ENCODE measurements at regions not wholly inside any gene's neighbourhood (a gene's known extent, or its start where the extent isn't known, plus 50 kb on each side); places are given as distances from the start of the nearest gene placed in this dataset.
"Not testable (repeated sequence)": the region's sequence is repeated elsewhere in the genome, so short reads cannot be mapped to it uniquely, and the experiment has no call there.

- peak; percentile 8 for DNase-seq
These were observed 62.2 kb upstream of the ADAMTS2 start for GRCh38 chr5:179407191-179408175.

- no peak for DNase-seq
These were observed 61.0 kb upstream of the ADAMTS2 start for GRCh38 chr5:179406031-179406961.

GRCh38 chr5:179405426-179406030 is 60.3 kb upstream of the ADAMTS2 start:
- no peak for DNase-seq

GRCh38 chr5:179405054-179405416 is 59.8 kb upstream of the ADAMTS2 start:
- DNase-seq: no peak

- no peak for DNase-seq
These were observed 59.2 kb upstream of the ADAMTS2 start for GRCh38 chr5:179404321-179405053.

- DNase-seq: no peak
These were observed 58.3 kb upstream of the ADAMTS2 start for GRCh38 chr5:179403426-179404147.

- DNase-seq: not testable (repeated sequence)
These were observed 55.2 kb upstream of the ADAMTS2 start for GRCh38 chr5:179400435-179400834.

GRCh38 chr5:179400020-179400419 is 54.8 kb upstream of the ADAMTS2 start:
- DNase-seq: no peak

GRCh38 chr5:179399327-179399726 is 54.1 kb upstream of the ADAMTS2 start:
- DNase-seq: not testable (repeated sequence)

GRCh38 chr5:179397516-179397915 is 52.3 kb upstream of the ADAMTS2 start:
- no peak for DNase-seq

All from NCI-H446 treated with DMSO at 0.1 percent for 48 hours (cell line).